K562 (cell line): ENCODE measurements at regions not wholly inside any gene's neighbourhood (a gene's known extent, or its start where the extent isn't known, plus 50 kb on each side); places are given as distances from the start of the nearest gene placed in this dataset.

Source experiments
- ATAC-seq: fragments of 200-7000 bp; cut with Tn5 transposase; 3 replicates; pipeline ENCODE4 v1.9.1; 2020; ENCODE audit warnings: moderate library complexity
- BruUV-seq: library from RNA; stranded (reverse); fragments of 400-500 nt; replicated peaks from 2 replicates; lab custom pipeline; 2021; lab: Mats Ljungman, UMichigan
- CTCF ChIA-PET: fragments of 300-600 bp; formaldehyde crosslinking; extraction: SDS; loops from one replicate; lab custom pipeline; 2021; ENCODE audit warnings: low intra/inter-chr PET ratio; lab: Yijun Ruan, JAX
- POLR2A ChIA-PET: fragments of 300-600, 350-650 bp; sonication (Branson Sonifier 250); formaldehyde crosslinking; extraction: SDS; loops from one replicate; lab custom pipeline; 2021; ENCODE audit warnings: antibody characterized with exemption, inconsistent platforms; lab: Yijun Ruan, JAX
- DNase-seq, 4 experiments: peaks; one replicate each; pipeline versions ENCODE4 v3.0.0 to v3.0.0-alpha.2; 2011 to 2018; ENCODE audit warnings: low spot score in 3 of 4, mixed read lengths in 3 of 4; ENCODE audit errors: extremely low read depth in 1 of 4
- FAIRE-seq: peaks from 2 replicates; lab custom pipeline; 2011; peaks lifted over from hg19 to GRCh38; lab: Jason Lieb, UNC
- H2AFZ ChIP-seq: 2 replicates; pipeline ENCODE4 v1.6.0; 2011; ENCODE audit warnings: low read depth, low read length, control low read depth, inconsistent platforms
- H3K27ac ChIP-seq: fragments of 200-600 bp; 3 replicates; pipeline ENCODE4 v1.8.0; 2011; ENCODE audit warnings: low read depth, mild to moderate bottlenecking, control low read depth, inconsistent platforms, low read length, moderate library complexity, mixed read lengths; ENCODE audit errors: extremely low read depth
- H3K27me3 ChIP-seq, 2 experiments: fragments of 300-600 bp in 1 of 2; 2 replicates in 1 of 2; 3 replicates in 1 of 2; pipeline versions ENCODE4 v1.6.0 to v1.8.0; 2011; ENCODE audit warnings: inconsistent platforms in 2 of 2, low read length in 2 of 2, mild to moderate bottlenecking in 1 of 2, mixed read lengths in 1 of 2, moderate library complexity in 1 of 2; ENCODE audit not compliant: control insufficient read depth in 2 of 2, insufficient read depth in 2 of 2
- H3K36me3 ChIP-seq: fragments of 300-600 bp; 3 replicates; pipeline ENCODE4 v1.8.0; 2011; ENCODE audit warnings: mild to moderate bottlenecking, low read length, inconsistent platforms; ENCODE audit not compliant: control insufficient read depth, insufficient read depth
- H3K4me1 ChIP-seq, 2 experiments: fragments of 200-600 bp in 1 of 2; replicated peaks in 1 of 2; 2 replicates in 1 of 2; 3 replicates in 1 of 2; pipeline versions ENCODE4 v1.5.1 to v1.8.0; 2011; ENCODE audit warnings: inconsistent platforms in 2 of 2, low read length in 2 of 2, mild to moderate bottlenecking in 1 of 2, mixed read lengths in 1 of 2, moderate library complexity in 1 of 2; ENCODE audit not compliant: control insufficient read depth in 2 of 2, insufficient read depth in 2 of 2
- H3K4me2 ChIP-seq: 2 replicates; pipeline ENCODE4 v1.6.1; 2011; ENCODE audit warnings: low read length, control low read depth, inconsistent platforms, mixed read lengths; ENCODE audit not compliant: insufficient read depth
- H3K4me3 ChIP-seq: fragments of 200-600 bp; sonication (generic), shearing (Covaris generic); 2 replicates; pipeline ENCODE4 v1.5.1; 2016; ENCODE audit warnings: control low read depth, inconsistent platforms
- H3K79me2 ChIP-seq: fragments of 200-600 bp; 3 replicates; pipeline ENCODE4 v1.8.0; 2011; ENCODE audit warnings: low read length, inconsistent platforms; ENCODE audit not compliant: control insufficient read depth, insufficient read depth
- H3K9ac ChIP-seq, 2 experiments: 2 replicates each; pipeline versions ENCODE4 v1.6.0 to v1.6.1; 2011; ENCODE audit warnings: low read depth in 2 of 2, low read length in 2 of 2, control low read depth in 1 of 2, inconsistent platforms in 1 of 2, mild to moderate bottlenecking in 1 of 2, mixed read lengths in 1 of 2; ENCODE audit not compliant: insufficient read depth in 1 of 2
- H3K9me1 ChIP-seq: one replicate; pipeline ENCODE4 v1.6.0; 2011; ENCODE audit warnings: inconsistent platforms, mild to moderate bottlenecking, low read length, moderate library complexity; ENCODE audit not compliant: control insufficient read depth, insufficient read depth
- H3K9me3 ChIP-seq: replicated peaks from 2 replicates; pipeline ENCODE4 v1.5.1; 2011; ENCODE audit warnings: low read depth, low read length, inconsistent platforms; ENCODE audit not compliant: control insufficient read depth, insufficient read depth
- H4K20me1 ChIP-seq: replicated peaks from 2 replicates; pipeline ENCODE4 v1.6.1; 2011; ENCODE audit warnings: low read length, inconsistent platforms, mixed read lengths; ENCODE audit not compliant: control insufficient read depth, insufficient read depth
- ARNT ChIP-seq, 2 experiments: fragments of 450-650 bp; IDR thresholded peaks; 2 replicates each; pipeline ENCODE4 v1.6.1; 2016; ENCODE audit warnings: mild to moderate bottlenecking in 1 of 2
- EGR1 ChIP-seq: fragments of 450-650 bp; conservative IDR thresholded peaks from 2 replicates; pipeline ENCODE4 v1.6.1; 2017; ENCODE audit warnings: mild to moderate bottlenecking
- SAFB ChIP-seq: fragments of 200-400 bp; formaldehyde crosslinking; IDR thresholded peaks from 2 replicates; pipeline ENCODE4 v1.6.1; 2017; ENCODE audit warnings: low read depth, low read length, borderline replicate concordance
- TAF15 ChIP-seq: fragments of 200-400 bp; formaldehyde crosslinking; IDR thresholded peaks from 2 replicates; pipeline ENCODE4 v1.6.1; 2017; ENCODE audit warnings: mild to moderate bottlenecking, low read depth, low read length, moderate library complexity
- TFE3 ChIP-seq: fragments of 450-650 bp; formaldehyde crosslinking; IDR thresholded peaks from 2 replicates; pipeline ENCODE4 v1.4.0; 2020; ENCODE audit warnings: mild to moderate bottlenecking, mixed read lengths
- ZNF316 ChIP-seq: fragments of 450-650 bp; IDR thresholded peaks from 2 replicates; pipeline ENCODE4 v1.6.1; 2016
- WGBS: fragments of 100-300 bp; shearing (Covaris generic); methylation state at CpG from one replicate; pipeline ENCODE4 v1.1.6; 2016; ENCODE audit warnings: low coverage, mixed read lengths; ENCODE audit not compliant: insufficient coverage; ENCODE audit errors: missing lambda C conversion rate; 5-methylcytosine and 5-hydroxymethylcytosine counted together
- in situ Hi-C: fragments of 300-500 bp; cut with MboI; formaldehyde crosslinking; loops from 4 replicates; pipeline ENCODE4 v1.15.0; 2018; ENCODE audit warnings: inconsistent platforms, mixed read lengths
- intact Hi-C: fragments of 100-400 bp; cut with micrococcal nuclease; formaldehyde crosslinking; loops from 2 replicates; pipeline ENCODE4 v1.14.2; 2022

DNA sequence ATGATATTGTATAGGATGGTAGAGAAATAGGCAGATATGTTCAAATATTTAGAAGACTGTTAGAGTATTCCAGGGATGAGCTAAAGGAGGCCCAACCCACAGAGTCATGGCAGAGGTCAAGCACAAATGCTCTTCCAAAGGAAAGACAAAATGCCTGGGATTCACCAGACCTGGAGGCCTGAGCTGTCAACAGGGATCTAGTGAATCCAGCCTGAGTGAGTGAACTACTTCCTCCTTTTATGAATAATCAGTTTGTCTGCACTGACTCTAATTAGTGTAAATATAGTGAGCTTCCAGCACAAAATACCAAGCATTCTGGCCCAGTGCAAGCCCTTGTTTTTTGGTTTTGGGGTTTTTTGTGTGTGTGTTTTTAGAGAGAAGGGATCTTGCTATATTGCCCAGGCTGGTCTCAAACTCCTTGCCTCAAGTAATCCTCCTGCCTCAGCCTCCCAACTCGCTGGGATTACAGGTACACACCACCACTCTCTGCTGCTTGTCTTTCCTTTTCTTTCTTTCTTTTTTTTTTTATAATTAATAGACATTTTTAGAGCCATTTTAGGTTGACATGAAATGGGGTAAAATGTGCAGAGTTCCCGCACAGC is 244.4 kb downstream of the SKIDA1 start:
- H3K9me3 ChIP-seq: no peaks in the 10 kb centered on the region
- H3K4me3 ChIP-seq: no peak overlapping the region
- ATAC-seq (no peak), DNase-seq (no peak), FAIRE-seq (no peak)
- H3K79me2 ChIP-seq: no peaks in the 10 kb centered on the region
- no peaks in the 10 kb centered on the region for H4K20me1 ChIP-seq
- in situ Hi-C loops: loop anchor here (5.0 kb wide), 2 partner anchors 201 to 456 kb away; no protein-coding TSS in a partner anchor
- no peak for TF ChIP-seq TAF15
- no peak for TF ChIP-seq EGR1
- no peak for TF ChIP-seq SAFB
- TF ChIP-seq ZNF316: no peak
- H2AFZ ChIP-seq: no peak overlapping the region
- no peaks in the 10 kb centered on the region for H3K27me3 ChIP-seq
- ChIA-PET CTCF (interaction anchor here (0.6 kb wide), 1 partner anchor 826 kb away, joined by 3 read pairs; no protein-coding TSS in a partner anchor), POLR2A (no interaction called here)
- 3% methylated on average over 2 of the region's 2 CpGs for WGBS
- intact Hi-C loops: no loop called here
- H3K4me2 ChIP-seq: no peak overlapping the region
- no peak overlapping the region for H3K9ac ChIP-seq
- no peak overlapping the region for H3K27ac ChIP-seq
- no peaks in the 10 kb centered on the region for H3K36me3 ChIP-seq
- no TSS peak for BruUV-seq
- H3K9me1 ChIP-seq: no peaks in the 10 kb centered on the region
- H3K4me1 ChIP-seq: no peaks in the 10 kb centered on the region

DNA sequence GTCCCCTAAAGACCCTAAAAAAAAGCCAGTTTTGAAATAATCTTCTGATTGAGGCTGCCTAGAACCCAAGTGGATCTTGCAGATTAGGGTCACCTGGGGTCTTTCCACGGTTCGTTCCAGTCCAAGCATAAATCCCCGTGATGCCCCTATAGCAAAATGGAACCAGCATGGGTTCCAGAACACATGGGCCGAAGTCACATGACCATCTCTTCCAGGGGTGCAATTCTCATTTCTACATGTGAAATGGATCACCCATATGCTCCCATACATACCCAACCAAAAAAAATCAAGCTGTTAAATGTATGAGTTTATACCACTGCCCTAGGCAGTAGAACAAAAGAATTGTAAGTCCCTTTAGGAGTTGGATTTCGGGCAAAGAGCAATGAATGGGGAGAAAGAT is 245.4 kb downstream of the SKIDA1 start:
- no peak for TF ChIP-seq ARNT (IDR thresholded peaks at IDR 0.05)
- peak; percentile 69 for TF ChIP-seq TFE3 (CRISPR knock-in tag)
- Histone ChIP-seq H4K20me1 (no peaks in the 10 kb centered on the region), H3K36me3 (no peaks in the 10 kb centered on the region), H3K4me3 (no peak overlapping the region), H3K27me3 (no peaks in the 10 kb centered on the region), H2AFZ (no peak overlapping the region), H3K79me2 (no peaks in the 10 kb centered on the region), H3K9ac (no peak overlapping the region), H3K9me1 (no peaks in the 10 kb centered on the region), H3K9me3 (no peaks in the 10 kb centered on the region), H3K27ac (no peak overlapping the region), H3K4me1 (no peaks in the 10 kb centered on the region), H3K4me2 (no peak overlapping the region)
- ChIA-PET CTCF (no interaction called here), POLR2A (interaction anchor here (0.7 kb wide), 1 partner anchor 49 kb away, joined by 4 read pairs; no protein-coding TSS in a partner anchor)
- no peak for DNase-seq
- FAIRE-seq: no peak
- in situ Hi-C loops: loop anchor here (5.0 kb wide), 2 partner anchors 202 to 457 kb away; no protein-coding TSS in a partner anchor
- intact Hi-C loops: no loop called here
- ATAC-seq: no peak
- WGBS: 24% methylated on average over 5 of the region's 5 CpGs
- no TSS peak for BruUV-seq
